ENCODE measurements at regions not wholly inside any gene's neighbourhood (a gene's known extent, or its start where the extent isn't known, plus 50 kb on each side); places are given as distances from the start of the nearest gene placed in this dataset.

DNA sequence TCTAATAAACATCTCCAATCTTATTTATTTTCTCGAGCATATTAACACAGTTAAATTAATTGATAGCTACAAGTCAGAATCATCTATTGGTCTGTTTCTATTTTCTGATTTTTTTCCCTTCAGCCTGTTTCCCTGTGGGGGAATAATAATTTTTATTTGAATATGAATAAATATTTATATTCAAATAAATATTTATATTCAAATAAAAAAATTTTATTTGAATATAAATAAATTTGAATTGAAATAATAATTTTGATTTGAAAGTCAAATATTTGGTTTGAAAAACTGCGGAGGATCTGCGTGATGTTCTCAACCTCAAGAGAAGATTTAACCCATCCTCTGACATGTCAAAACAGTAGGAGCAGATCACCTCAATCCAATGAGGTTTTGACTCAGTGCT is 380.1 kb upstream of the MEIS2 start:
- TF ChIP-seq, protein P1, sequence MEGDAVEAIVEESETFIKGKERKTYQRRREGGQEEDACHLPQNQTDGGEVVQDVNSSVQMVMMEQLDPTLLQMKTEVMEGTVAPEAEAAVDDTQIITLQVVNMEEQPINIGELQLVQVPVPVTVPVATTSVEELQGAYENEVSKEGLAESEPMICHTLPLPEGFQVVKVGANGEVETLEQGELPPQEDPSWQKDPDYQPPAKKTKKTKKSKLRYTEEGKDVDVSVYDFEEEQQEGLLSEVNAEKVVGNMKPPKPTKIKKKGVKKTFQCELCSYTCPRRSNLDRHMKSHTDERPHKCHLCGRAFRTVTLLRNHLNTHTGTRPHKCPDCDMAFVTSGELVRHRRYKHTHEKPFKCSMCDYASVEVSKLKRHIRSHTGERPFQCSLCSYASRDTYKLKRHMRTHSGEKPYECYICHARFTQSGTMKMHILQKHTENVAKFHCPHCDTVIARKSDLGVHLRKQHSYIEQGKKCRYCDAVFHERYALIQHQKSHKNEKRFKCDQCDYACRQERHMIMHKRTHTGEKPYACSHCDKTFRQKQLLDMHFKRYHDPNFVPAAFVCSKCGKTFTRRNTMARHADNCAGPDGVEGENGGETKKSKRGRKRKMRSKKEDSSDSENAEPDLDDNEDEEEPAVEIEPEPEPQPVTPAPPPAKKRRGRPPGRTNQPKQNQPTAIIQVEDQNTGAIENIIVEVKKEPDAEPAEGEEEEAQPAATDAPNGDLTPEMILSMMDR (IDR thresholded peaks at IDR 0.05) = no peak
- no peak for TF ChIP-seq POLR2A (IDR thresholded peaks at IDR 0.05)

All from lower leg skin (tissue), 3 donors.